KMS-11 (cell line): ENCODE measurements at regions not wholly inside any gene's neighbourhood (a gene's known extent, or its start where the extent isn't known, plus 50 kb on each side); places are given as distances from the start of the nearest gene placed in this dataset.

ENCODE experiments used
- H2AFZ ChIP-seq: fragments of 200-600 bp; sonication (generic); 2 replicates; pipeline ENCODE4 v1.6.1; 2016; ENCODE audit warnings: antibody characterized with exemption, mixed run types, low read depth
- H3K27ac ChIP-seq: fragments of 200-600 bp; sonication (generic); 2 replicates; pipeline ENCODE4 v1.6.1; 2016; ENCODE audit warnings: mild to moderate bottlenecking, mixed run types
- H3K27me3 ChIP-seq: fragments of 200-600 bp; sonication (generic); 2 replicates; pipeline ENCODE4 v1.6.1; 2017; ENCODE audit warnings: mild to moderate bottlenecking, low read depth, mixed run types, moderate library complexity; ENCODE audit not compliant: insufficient read depth
- H3K36me3 ChIP-seq: fragments of 200-600 bp; sonication (generic); 2 replicates; pipeline ENCODE4 v1.6.1; 2017; ENCODE audit warnings: mild to moderate bottlenecking, mixed run types; ENCODE audit not compliant: insufficient read depth
- H3K4me1 ChIP-seq: fragments of 200-600 bp; sonication (generic); 2 replicates; pipeline ENCODE4 v1.6.1; 2016; ENCODE audit warnings: mild to moderate bottlenecking, low read depth, mixed run types; ENCODE audit not compliant: poor library complexity, severe bottlenecking
- H3K4me2 ChIP-seq: fragments of 200-600 bp; sonication (generic); 2 replicates; pipeline ENCODE4 v1.7.0; 2016; ENCODE audit warnings: mild to moderate bottlenecking, mixed run types
- H3K4me3 ChIP-seq: fragments of 200-600 bp; sonication (generic); IDR thresholded peaks from 2 replicates; pipeline ENCODE4 v1.6.1; 2017; ENCODE audit warnings: low read depth, low read length, mixed read lengths; ENCODE audit not compliant: insufficient read depth
- H3K79me2 ChIP-seq: fragments of 200-600 bp; sonication (generic); 2 replicates; pipeline ENCODE4 v1.6.1; 2016; ENCODE audit warnings: low read depth, mixed run types; ENCODE audit not compliant: insufficient read depth
- H3K9ac ChIP-seq: fragments of 200-600 bp; sonication (generic); 2 replicates; pipeline ENCODE4 v1.6.1; 2016; ENCODE audit warnings: mild to moderate bottlenecking, mixed run types
- H4K20me1 ChIP-seq: fragments of 200-600 bp; sonication (generic); 2 replicates; pipeline ENCODE4 v1.6.1; 2016; ENCODE audit warnings: mild to moderate bottlenecking, mixed run types; ENCODE audit not compliant: insufficient read depth
- TF ChIP-seq, protein P1 (sequence below): fragments of 200-600 bp; sonication (generic); conservative IDR thresholded peaks from 2 replicates; pipeline ENCODE4 v1.6.1; 2017; ENCODE audit warnings: low read depth, mild to moderate bottlenecking, antibody characterized with exemption, low read length, moderate library complexity, mixed read lengths

DNA sequence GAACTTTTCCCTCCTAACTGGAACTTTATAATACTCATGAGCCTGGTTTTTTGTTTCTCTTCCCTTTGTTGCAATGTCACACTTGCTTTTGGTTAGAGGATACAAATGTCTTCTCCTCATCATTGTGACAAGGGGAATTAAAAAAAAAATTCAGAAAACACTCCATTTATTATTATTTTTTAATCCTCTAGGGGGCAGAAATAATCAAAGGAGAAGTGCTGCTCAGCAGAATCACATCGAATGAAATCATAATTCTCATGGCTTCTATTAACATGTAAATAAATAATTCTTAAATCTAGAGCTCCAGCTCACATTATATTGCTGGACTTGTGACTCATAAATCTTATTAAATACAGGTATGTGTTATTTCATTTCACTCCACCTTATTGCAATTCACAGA lies 273.8 kb downstream of the TRIB2 start:
- no peaks in the 10 kb centered on the region for H3K36me3 ChIP-seq

DNA sequence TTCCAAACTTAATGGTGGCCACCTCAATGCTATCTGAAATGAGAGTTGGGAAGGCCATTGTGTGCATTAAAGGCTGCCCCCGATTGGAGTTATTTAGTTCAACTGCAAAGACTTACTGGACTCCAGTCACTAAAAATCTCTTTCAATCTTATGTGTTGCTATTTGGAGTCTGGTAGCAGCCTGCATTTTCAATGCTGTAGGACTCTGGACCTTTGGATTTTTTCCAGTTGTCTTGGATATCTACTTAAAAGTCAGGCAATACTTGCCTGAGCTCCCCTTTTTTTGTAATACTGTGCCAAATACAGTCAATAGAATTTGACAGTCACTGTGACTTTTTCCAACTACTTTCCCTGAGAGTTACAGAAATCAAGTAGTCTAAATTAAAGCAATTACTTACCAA lies 281.9 kb downstream of the TRIB2 start:
- no peaks in the 10 kb centered on the region for H4K20me1 ChIP-seq
- no peaks in the 10 kb centered on the region for H3K4me1 ChIP-seq
- no peak overlapping the region for H3K4me3 ChIP-seq
- H3K9ac ChIP-seq, result no peak overlapping the region
- no peaks in the 10 kb centered on the region for H3K27me3 ChIP-seq
- no peak overlapping the region for H3K4me2 ChIP-seq
- H3K27ac ChIP-seq, result no peak overlapping the region
- H3K79me2 ChIP-seq, result no peaks in the 10 kb centered on the region
- TF ChIP-seq, protein P1, sequence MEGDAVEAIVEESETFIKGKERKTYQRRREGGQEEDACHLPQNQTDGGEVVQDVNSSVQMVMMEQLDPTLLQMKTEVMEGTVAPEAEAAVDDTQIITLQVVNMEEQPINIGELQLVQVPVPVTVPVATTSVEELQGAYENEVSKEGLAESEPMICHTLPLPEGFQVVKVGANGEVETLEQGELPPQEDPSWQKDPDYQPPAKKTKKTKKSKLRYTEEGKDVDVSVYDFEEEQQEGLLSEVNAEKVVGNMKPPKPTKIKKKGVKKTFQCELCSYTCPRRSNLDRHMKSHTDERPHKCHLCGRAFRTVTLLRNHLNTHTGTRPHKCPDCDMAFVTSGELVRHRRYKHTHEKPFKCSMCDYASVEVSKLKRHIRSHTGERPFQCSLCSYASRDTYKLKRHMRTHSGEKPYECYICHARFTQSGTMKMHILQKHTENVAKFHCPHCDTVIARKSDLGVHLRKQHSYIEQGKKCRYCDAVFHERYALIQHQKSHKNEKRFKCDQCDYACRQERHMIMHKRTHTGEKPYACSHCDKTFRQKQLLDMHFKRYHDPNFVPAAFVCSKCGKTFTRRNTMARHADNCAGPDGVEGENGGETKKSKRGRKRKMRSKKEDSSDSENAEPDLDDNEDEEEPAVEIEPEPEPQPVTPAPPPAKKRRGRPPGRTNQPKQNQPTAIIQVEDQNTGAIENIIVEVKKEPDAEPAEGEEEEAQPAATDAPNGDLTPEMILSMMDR, result no peak
- H2AFZ ChIP-seq, result no peak overlapping the region
- no peaks in the 10 kb centered on the region for H3K36me3 ChIP-seq

More for the DNA sequence above, 273.8 kb downstream of the TRIB2 start:
- Histone ChIP-seq H3K27me3 (no peaks in the 10 kb centered on the region), H3K27ac (no peak overlapping the region), H3K4me3 (no peak overlapping the region), H3K9ac (no peak overlapping the region), H3K4me2 (no peak overlapping the region), H3K4me1 (no peaks in the 10 kb centered on the region), H3K79me2 (no peaks in the 10 kb centered on the region), H4K20me1 (no peaks in the 10 kb centered on the region), H2AFZ (no peak overlapping the region)
- TF ChIP-seq, protein P1, result peak; percentile 34; the same call in 1 of the 2 replicates

- Histone ChIP-seq H3K4me1 (no peaks in the 10 kb centered on the region), H3K27me3 (no peaks in the 10 kb centered on the region), H3K4me3 (no peak overlapping the region), H3K36me3 (no peaks in the 10 kb centered on the region), H4K20me1 (no peaks in the 10 kb centered on the region), H2AFZ (no peak overlapping the region), H3K79me2 (no peaks in the 10 kb centered on the region), H3K27ac (no peak overlapping the region), H3K4me2 (no peak overlapping the region), H3K9ac (no peak overlapping the region)
- TF ChIP-seq, protein P1, result no peak
Measured at GRCh38 chr2:13000664-13001363, 284.1 kb downstream of the TRIB2 start.

GRCh38 chr2:13001408-13001807 lies 284.7 kb downstream of the TRIB2 start:
- Histone ChIP-seq H3K79me2 (no peaks in the 10 kb centered on the region), H3K27me3 (no peaks in the 10 kb centered on the region), H3K4me1 (no peaks in the 10 kb centered on the region), H3K4me3 (no peak overlapping the region), H3K4me2 (no peak overlapping the region), H3K9ac (no peak overlapping the region), H4K20me1 (no peaks in the 10 kb centered on the region), H2AFZ (no peak overlapping the region), H3K27ac (no peak overlapping the region), H3K36me3 (no peaks in the 10 kb centered on the region)
- TF ChIP-seq, protein P1, result no peak
